GM23338 (cell line): ENCODE measurements at regions not wholly inside any gene's neighbourhood (a gene's known extent, or its start where the extent isn't known, plus 50 kb on each side); places are given as distances from the start of the nearest gene placed in this dataset.
A peak's percentile ranks its signal among the peaks of the same experiment; 100 is the strongest.

Experiments
- ATAC-seq: fragments of 200-7000 bp; cut with Tn5 transposase; 3 replicates; pipeline ENCODE4 v1.9.1; 2020
- DNase-seq: peaks from one replicate; pipeline ENCODE4 v3.0.0-alpha.2; 2015; ENCODE audit warnings: low spot score
- H2AFZ ChIP-seq: fragments of 200-600 bp; sonication (generic); 2 replicates; pipeline ENCODE4 v1.8.0; 2016; ENCODE audit warnings: antibody characterized with exemption, mild to moderate bottlenecking, moderate library complexity
- H3F3A ChIP-seq: fragments of 200-600 bp; sonication (generic); replicated peaks from 2 replicates; pipeline ENCODE4 v1.8.0; 2017; ENCODE audit warnings: antibody characterized with exemption, mixed run types, low read depth
- H3K27ac ChIP-seq: fragments of 200-600 bp; sonication (generic); 2 replicates; pipeline ENCODE4 v1.6.1; 2016; ENCODE audit warnings: low read depth
- H3K27me3 ChIP-seq: fragments of 200-600 bp; sonication (generic); 2 replicates; pipeline ENCODE4 v1.8.0; 2016; ENCODE audit warnings: mild to moderate bottlenecking, mixed run types, moderate library complexity; ENCODE audit not compliant: insufficient read depth
- H3K36me3 ChIP-seq: fragments of 200-600 bp; sonication (generic); 2 replicates; pipeline ENCODE4 v1.8.0; 2016; ENCODE audit warnings: mild to moderate bottlenecking; ENCODE audit not compliant: insufficient read depth
- H3K4me1 ChIP-seq: fragments of 200-600 bp; sonication (generic); 2 replicates; pipeline ENCODE4 v1.8.0; 2016; ENCODE audit warnings: mild to moderate bottlenecking, moderate library complexity; ENCODE audit not compliant: insufficient read depth
- H3K4me2 ChIP-seq: fragments of 200-600 bp; sonication (generic); 2 replicates; pipeline ENCODE4 v1.7.1; 2017; ENCODE audit warnings: mixed run types
- H3K4me3 ChIP-seq: fragments of 200-600 bp; sonication (generic); 2 replicates; pipeline ENCODE4 v1.6.1; 2016; ENCODE audit warnings: mixed run types
- H3K79me2 ChIP-seq: fragments of 200-600 bp; sonication (generic); replicated peaks from 2 replicates; pipeline ENCODE4 v1.8.0; 2017; ENCODE audit warnings: mild to moderate bottlenecking; ENCODE audit not compliant: insufficient read depth
- H3K9me2 ChIP-seq: fragments of 200-600 bp; sonication (generic); 2 replicates; pipeline ENCODE4 v1.8.0; 2017; ENCODE audit not compliant: insufficient read depth
- H4K20me1 ChIP-seq: fragments of 200-600 bp; sonication (generic); replicated peaks from 2 replicates; pipeline ENCODE4 v1.8.0; 2017; ENCODE audit warnings: mild to moderate bottlenecking; ENCODE audit not compliant: insufficient read depth
- H3K27ac Mint-ChIP-seq: 2 replicates; pipeline ENCODE4 v1.8.0; 2020; ENCODE audit warnings: inconsistent platforms, mild to moderate bottlenecking, moderate library complexity, mixed read lengths
- H3K27me3 Mint-ChIP-seq: 3 replicates; pipeline ENCODE4 v1.8.0; 2022; ENCODE audit warnings: low read depth, mild to moderate bottlenecking, moderate library complexity, mixed read lengths, inconsistent platforms; ENCODE audit not compliant: insufficient read depth, poor library complexity
- H3K36me3 Mint-ChIP-seq: 3 replicates; pipeline ENCODE4 v1.8.0; 2021; ENCODE audit warnings: low read depth, mild to moderate bottlenecking, inconsistent platforms, moderate library complexity, mixed read lengths
- H3K4me1 Mint-ChIP-seq: 3 replicates; pipeline ENCODE4 v1.8.0; 2020; ENCODE audit warnings: mild to moderate bottlenecking, inconsistent platforms, mixed read lengths
- H3K4me3 Mint-ChIP-seq: 3 replicates; pipeline ENCODE4 v1.8.0; 2021; ENCODE audit warnings: moderate library complexity, mild to moderate bottlenecking, inconsistent platforms, mixed read lengths
- H3K9me3 Mint-ChIP-seq: 3 replicates; pipeline ENCODE4 v1.8.0; 2020; ENCODE audit warnings: moderate library complexity, mild to moderate bottlenecking, inconsistent platforms, mixed read lengths
- ETS1 ChIP-seq: IDR thresholded peaks from 2 replicates; pipeline ENCODE4 v1.6.1; 2016; ENCODE audit warnings: antibody characterized with exemption
- EZH2phosphoT487 ChIP-seq: fragments of 200-600 bp; sonication (generic); IDR thresholded peaks from one replicate; pipeline ENCODE4 v1.8.1; 2018; ENCODE audit warnings: antibody characterized with exemption; ENCODE audit not compliant: unreplicated experiment
- JUNB ChIP-seq: IDR thresholded peaks from one replicate; pipeline ENCODE4 v1.6.1; 2016; ENCODE audit warnings: antibody characterized with exemption; ENCODE audit not compliant: unreplicated experiment
- NANOG ChIP-seq: IDR thresholded peaks from 2 replicates; pipeline ENCODE4 v1.6.1; 2016; ENCODE audit warnings: antibody characterized with exemption, borderline replicate concordance
- ZNF114 ChIP-seq: fragments of 250-450 bp; sonication (Bioruptor Pico); IDR thresholded peaks from 2 replicates; pipeline ENCODE4 v1.5.0; 2020; ENCODE audit warnings: mild to moderate bottlenecking, moderate library complexity
- ZNF331 ChIP-seq: fragments of 250-450 bp; sonication (Bioruptor Pico); IDR thresholded peaks from 2 replicates; pipeline ENCODE4 v1.5.0; 2020; ENCODE audit warnings: low read depth, mild to moderate bottlenecking, moderate library complexity
- TF ChIP-seq, protein P1 (sequence below): IDR thresholded peaks from one replicate; pipeline ENCODE4 v1.6.1; 2018; ENCODE audit warnings: antibody characterized with exemption; ENCODE audit not compliant: unreplicated experiment

- no peaks in the 10 kb centered on the region for H3K27me3 Mint-ChIP-seq
- H3K27me3 ChIP-seq: no peaks in the 10 kb centered on the region
- no peaks in the 10 kb centered on the region for H3K79me2 ChIP-seq
- H3K9me3 Mint-ChIP-seq: no peaks in the 10 kb centered on the region; the same call in 2 of the 3 replicates
- TF ChIP-seq ZNF114 (CRISPR knock-in tag) (no peak), ETS1 (no peak)
- TF ChIP-seq, protein P1, sequence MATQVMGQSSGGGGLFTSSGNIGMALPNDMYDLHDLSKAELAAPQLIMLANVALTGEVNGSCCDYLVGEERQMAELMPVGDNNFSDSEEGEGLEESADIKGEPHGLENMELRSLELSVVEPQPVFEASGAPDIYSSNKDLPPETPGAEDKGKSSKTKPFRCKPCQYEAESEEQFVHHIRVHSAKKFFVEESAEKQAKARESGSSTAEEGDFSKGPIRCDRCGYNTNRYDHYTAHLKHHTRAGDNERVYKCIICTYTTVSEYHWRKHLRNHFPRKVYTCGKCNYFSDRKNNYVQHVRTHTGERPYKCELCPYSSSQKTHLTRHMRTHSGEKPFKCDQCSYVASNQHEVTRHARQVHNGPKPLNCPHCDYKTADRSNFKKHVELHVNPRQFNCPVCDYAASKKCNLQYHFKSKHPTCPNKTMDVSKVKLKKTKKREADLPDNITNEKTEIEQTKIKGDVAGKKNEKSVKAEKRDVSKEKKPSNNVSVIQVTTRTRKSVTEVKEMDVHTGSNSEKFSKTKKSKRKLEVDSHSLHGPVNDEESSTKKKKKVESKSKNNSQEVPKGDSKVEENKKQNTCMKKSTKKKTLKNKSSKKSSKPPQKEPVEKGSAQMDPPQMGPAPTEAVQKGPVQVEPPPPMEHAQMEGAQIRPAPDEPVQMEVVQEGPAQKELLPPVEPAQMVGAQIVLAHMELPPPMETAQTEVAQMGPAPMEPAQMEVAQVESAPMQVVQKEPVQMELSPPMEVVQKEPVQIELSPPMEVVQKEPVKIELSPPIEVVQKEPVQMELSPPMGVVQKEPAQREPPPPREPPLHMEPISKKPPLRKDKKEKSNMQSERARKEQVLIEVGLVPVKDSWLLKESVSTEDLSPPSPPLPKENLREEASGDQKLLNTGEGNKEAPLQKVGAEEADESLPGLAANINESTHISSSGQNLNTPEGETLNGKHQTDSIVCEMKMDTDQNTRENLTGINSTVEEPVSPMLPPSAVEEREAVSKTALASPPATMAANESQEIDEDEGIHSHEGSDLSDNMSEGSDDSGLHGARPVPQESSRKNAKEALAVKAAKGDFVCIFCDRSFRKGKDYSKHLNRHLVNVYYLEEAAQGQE: no peak
- no peak overlapping the region for H3K27ac ChIP-seq
- H3K9me2 ChIP-seq: no peaks in the 10 kb centered on the region
- no peak overlapping the region for H3K27ac Mint-ChIP-seq
- ATAC-seq: peak; percentile 44
- no peak overlapping the region for H3K4me2 ChIP-seq
- DNase-seq: no peak
- no peak overlapping the region for H3K4me3 Mint-ChIP-seq
- H3F3A ChIP-seq: no peaks in the 10 kb centered on the region
- peaks cover 18% of the 10 kb centered on the region for H3K4me1 ChIP-seq
- H3K4me3 ChIP-seq: no peak overlapping the region
- no peak overlapping the region for H2AFZ ChIP-seq
- H3K36me3 ChIP-seq: no peaks in the 10 kb centered on the region
- H3K4me1 Mint-ChIP-seq: peaks cover 43% of the 10 kb centered on the region
- no peaks in the 10 kb centered on the region for H4K20me1 ChIP-seq
- H3K36me3 Mint-ChIP-seq: no peaks in the 10 kb centered on the region; the same call in 2 of the 3 replicates
Measured at GRCh38 chr2:66323406-66323805, 111.5 kb upstream of the MEIS1 start.

GRCh38 chr2:66322506-66323260 lies 112.2 kb upstream of the MEIS1 start:
- Histone ChIP-seq H3K9me2 (no peaks in the 10 kb centered on the region), H2AFZ (no peak overlapping the region), H3K4me1 (peaks cover 23% of the 10 kb centered on the region), H4K20me1 (no peaks in the 10 kb centered on the region), H3K4me3 (no peak overlapping the region), H3K36me3 (no peaks in the 10 kb centered on the region), H3K27me3 (no peaks in the 10 kb centered on the region), H3F3A (no peaks in the 10 kb centered on the region), H3K79me2 (no peaks in the 10 kb centered on the region), H3K4me2 (no peak overlapping the region), H3K27ac (no peak overlapping the region)
- TF ChIP-seq ETS1: no peak
- no peak for TF ChIP-seq JUNB
- no peak for TF ChIP-seq EZH2phosphoT487
- no peak for TF ChIP-seq ZNF331 (CRISPR knock-in tag)
- no peak for TF ChIP-seq NANOG
- Mint-ChIP-seq H3K27me3 (no peaks in the 10 kb centered on the region), H3K9me3 (no peaks in the 10 kb centered on the region; the same call in 2 of the 3 replicates), H3K27ac (no peak overlapping the region), H3K36me3 (no peaks in the 10 kb centered on the region; the same call in 2 of the 3 replicates), H3K4me3 (no peak overlapping the region), H3K4me1 (peaks cover 50% of the 10 kb centered on the region)
- ATAC-seq: peak; percentile 31; the same call in 1 of the 3 replicates
- no peak for DNase-seq
